ENCODE measurements at regions not wholly inside any gene's neighbourhood (a gene's known extent, or its start where the extent isn't known, plus 50 kb on each side); places are given as distances from the start of the nearest gene placed in this dataset.

GRCh38 chr7:113440173-113440572, 321.8 kb upstream of the SMIM30 start:
- H3K79me2 ChIP-seq (ENCODE audit: low read length) = no peaks in the 10 kb centered on the region
- H3K9ac ChIP-seq (ENCODE audit: low read length) = no peak overlapping the region
- TF ChIP-seq EZH2phosphoT487 (IDR thresholded peaks at IDR 0.05; ENCODE audit: low read length) (no peak), EZH2 (optimal IDR thresholded peaks at IDR 0.05; ENCODE audit: low read depth, low read length) (no peak)
- TF ChIP-seq, protein P1, sequence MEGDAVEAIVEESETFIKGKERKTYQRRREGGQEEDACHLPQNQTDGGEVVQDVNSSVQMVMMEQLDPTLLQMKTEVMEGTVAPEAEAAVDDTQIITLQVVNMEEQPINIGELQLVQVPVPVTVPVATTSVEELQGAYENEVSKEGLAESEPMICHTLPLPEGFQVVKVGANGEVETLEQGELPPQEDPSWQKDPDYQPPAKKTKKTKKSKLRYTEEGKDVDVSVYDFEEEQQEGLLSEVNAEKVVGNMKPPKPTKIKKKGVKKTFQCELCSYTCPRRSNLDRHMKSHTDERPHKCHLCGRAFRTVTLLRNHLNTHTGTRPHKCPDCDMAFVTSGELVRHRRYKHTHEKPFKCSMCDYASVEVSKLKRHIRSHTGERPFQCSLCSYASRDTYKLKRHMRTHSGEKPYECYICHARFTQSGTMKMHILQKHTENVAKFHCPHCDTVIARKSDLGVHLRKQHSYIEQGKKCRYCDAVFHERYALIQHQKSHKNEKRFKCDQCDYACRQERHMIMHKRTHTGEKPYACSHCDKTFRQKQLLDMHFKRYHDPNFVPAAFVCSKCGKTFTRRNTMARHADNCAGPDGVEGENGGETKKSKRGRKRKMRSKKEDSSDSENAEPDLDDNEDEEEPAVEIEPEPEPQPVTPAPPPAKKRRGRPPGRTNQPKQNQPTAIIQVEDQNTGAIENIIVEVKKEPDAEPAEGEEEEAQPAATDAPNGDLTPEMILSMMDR (IDR thresholded peaks at IDR 0.05; ENCODE audit: low read length) = no peak
- no peaks in the 10 kb centered on the region for H4K20me1 ChIP-seq (ENCODE audit: insufficient read depth, low read length)
- no peaks in the 10 kb centered on the region for H3K9me3 ChIP-seq (replicated peaks; ENCODE audit: insufficient read depth, low read length)
- H3K4me3 ChIP-seq (ENCODE audit: low read length) = no peak overlapping the region
- H3F3A ChIP-seq (ENCODE audit: insufficient read depth, low read length) = no peaks in the 10 kb centered on the region
- H3K4me2 ChIP-seq (ENCODE audit: low read depth, low read length) = no peak overlapping the region
- H2AFZ ChIP-seq (ENCODE audit: low read length) = no peak overlapping the region
- no peaks in the 10 kb centered on the region for H3K4me1 ChIP-seq (ENCODE audit: low read length)
- H3K36me3 ChIP-seq (replicated peaks; ENCODE audit: insufficient read depth, low read length) = no peaks in the 10 kb centered on the region
- DNase-seq = no peak
- H3K27ac ChIP-seq (ENCODE audit: low read length) = no peak overlapping the region
- no peaks in the 10 kb centered on the region for H3K27me3 ChIP-seq (replicated peaks; ENCODE audit: insufficient read depth, low read length)
- no peaks in the 10 kb centered on the region for H3K9me2 ChIP-seq (replicated peaks; ENCODE audit: insufficient read depth, low read length)

DNA sequence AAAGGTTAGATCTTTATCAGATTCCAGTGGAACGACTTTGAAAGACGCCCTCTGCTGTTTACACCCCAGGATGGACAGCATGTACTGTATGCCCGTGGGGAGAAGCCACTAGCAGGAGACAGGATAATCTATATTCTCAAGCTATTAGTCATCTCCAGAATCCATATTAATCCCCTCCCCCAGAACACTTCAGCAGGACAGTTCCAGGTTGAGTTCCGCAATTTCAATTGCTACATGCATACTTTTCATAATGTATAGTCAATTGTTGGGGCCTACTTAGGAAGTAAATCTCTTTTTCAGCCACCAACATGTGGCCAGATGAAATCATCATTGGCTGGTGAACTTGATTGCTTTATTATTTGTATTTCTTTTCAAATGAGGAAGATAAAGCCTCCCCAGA, 313.1 kb upstream of the SMIM30 start:
- H2AFZ ChIP-seq (ENCODE audit: low read length) = no peak overlapping the region
- DNase-seq = no peak
- H3K4me1 ChIP-seq (ENCODE audit: low read length) = no peaks in the 10 kb centered on the region
- no peaks in the 10 kb centered on the region for H4K20me1 ChIP-seq (ENCODE audit: insufficient read depth, low read length)
- no peaks in the 10 kb centered on the region for H3K9me3 ChIP-seq (replicated peaks; ENCODE audit: insufficient read depth, low read length)
- H3K4me3 ChIP-seq (ENCODE audit: low read length) = no peak overlapping the region
- no peaks in the 10 kb centered on the region for H3F3A ChIP-seq (ENCODE audit: insufficient read depth, low read length)
- no peaks in the 10 kb centered on the region for H3K36me3 ChIP-seq (replicated peaks; ENCODE audit: insufficient read depth, low read length)
- TF ChIP-seq EZH2phosphoT487 (IDR thresholded peaks at IDR 0.05; ENCODE audit: low read length) = no peak
- TF ChIP-seq, protein P1 (IDR thresholded peaks at IDR 0.05; ENCODE audit: low read length) = no peak
- no peak for TF ChIP-seq EZH2 (optimal IDR thresholded peaks at IDR 0.05; ENCODE audit: low read depth, low read length)
- H3K9me2 ChIP-seq (replicated peaks; ENCODE audit: insufficient read depth, low read length) = no peaks in the 10 kb centered on the region
- H3K27me3 ChIP-seq (replicated peaks; ENCODE audit: insufficient read depth, low read length) = no peaks in the 10 kb centered on the region
- H3K4me2 ChIP-seq (ENCODE audit: low read depth, low read length) = no peak overlapping the region
- H3K79me2 ChIP-seq (ENCODE audit: low read length) = no peaks in the 10 kb centered on the region
- H3K9ac ChIP-seq (ENCODE audit: low read length) = no peak overlapping the region
- no peak overlapping the region for H3K27ac ChIP-seq (ENCODE audit: low read length)

DNA sequence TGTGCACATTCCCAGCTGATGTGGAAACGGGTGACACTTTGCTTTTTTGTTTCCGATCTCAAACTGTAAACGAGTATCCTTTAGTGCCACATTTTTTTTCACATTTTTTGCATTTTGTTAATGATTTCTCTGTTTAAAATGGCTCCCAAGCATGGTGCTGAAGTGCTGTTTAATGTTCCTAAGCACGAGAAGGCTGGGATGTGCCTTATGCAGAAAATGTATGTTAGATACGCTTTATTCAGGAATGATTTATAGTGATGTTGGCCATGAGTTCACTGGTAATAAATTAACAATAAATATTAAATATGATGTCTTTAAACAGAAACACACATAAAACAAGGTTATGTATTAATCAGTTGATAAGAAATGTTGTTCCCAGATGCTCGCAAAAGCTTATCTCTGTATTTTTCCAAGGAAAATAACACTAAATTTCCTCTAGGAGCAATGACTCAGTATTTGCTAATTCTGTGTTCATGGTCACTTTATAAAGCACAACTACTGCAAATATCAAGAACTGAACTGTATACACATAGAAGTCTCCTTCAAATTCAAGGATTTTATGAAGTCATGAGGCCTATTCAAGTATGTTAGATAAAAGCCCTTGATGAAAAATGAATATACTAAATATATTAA, 305.9 kb upstream of the SMIM30 start:
- H3K36me3 ChIP-seq (replicated peaks; ENCODE audit: insufficient read depth, low read length) = no peaks in the 10 kb centered on the region
- TF ChIP-seq EZH2phosphoT487 (IDR thresholded peaks at IDR 0.05; ENCODE audit: low read length) = no peak
- H3K4me3 ChIP-seq (ENCODE audit: low read length) = no peak overlapping the region
- H3F3A ChIP-seq (ENCODE audit: insufficient read depth, low read length) = no peaks in the 10 kb centered on the region
- H3K9me3 ChIP-seq (replicated peaks; ENCODE audit: insufficient read depth, low read length) = no peaks in the 10 kb centered on the region
- no peak overlapping the region for H3K4me2 ChIP-seq (ENCODE audit: low read depth, low read length)
- no peak overlapping the region for H3K27ac ChIP-seq (ENCODE audit: low read length)
- no peak for DNase-seq
- no peaks in the 10 kb centered on the region for H3K27me3 ChIP-seq (replicated peaks; ENCODE audit: insufficient read depth, low read length)
- no peaks in the 10 kb centered on the region for H3K79me2 ChIP-seq (ENCODE audit: low read length)
- H2AFZ ChIP-seq (ENCODE audit: low read length) = no peak overlapping the region
- H3K9ac ChIP-seq (ENCODE audit: low read length) = no peak overlapping the region
- no peaks in the 10 kb centered on the region for H3K9me2 ChIP-seq (replicated peaks; ENCODE audit: insufficient read depth, low read length)
- H4K20me1 ChIP-seq (ENCODE audit: insufficient read depth, low read length) = no peaks in the 10 kb centered on the region
- no peaks in the 10 kb centered on the region for H3K4me1 ChIP-seq (ENCODE audit: low read length)

DNA sequence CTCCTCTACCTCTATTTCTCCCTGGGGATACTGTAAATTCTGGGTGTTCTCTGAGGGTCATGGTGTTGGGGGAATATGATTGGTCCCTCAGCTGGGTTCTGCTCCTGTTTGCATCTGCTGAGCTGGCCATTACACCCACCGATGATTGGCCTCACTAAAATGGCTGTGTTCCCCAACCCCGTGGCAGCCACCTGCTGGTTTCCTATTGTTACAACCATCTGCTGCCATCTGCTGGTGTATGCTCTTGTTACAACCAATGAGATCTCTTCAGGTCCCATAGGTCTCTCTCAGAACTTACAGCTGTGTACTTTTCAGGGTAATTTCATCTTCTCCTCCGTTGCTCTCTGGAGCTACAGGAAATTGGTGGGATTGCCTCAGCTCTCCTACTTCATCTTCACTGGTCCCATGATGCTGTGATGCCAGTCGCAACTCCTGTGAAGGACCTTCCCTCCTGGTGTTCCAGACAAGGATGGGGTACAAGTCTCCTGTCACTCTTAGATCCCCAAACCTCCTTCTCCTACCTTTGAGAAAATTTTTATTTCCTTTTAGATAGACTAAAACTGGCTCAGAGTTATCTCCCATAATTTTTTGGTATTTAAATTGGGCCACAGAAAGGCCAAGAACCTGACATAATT, 303.5 kb upstream of the SMIM30 start:
- Histone ChIP-seq H3K9me3 (replicated peaks; ENCODE audit: insufficient read depth, low read length) (no peaks in the 10 kb centered on the region), H3K4me2 (ENCODE audit: low read depth, low read length) (peak overlapping the region; percentile 28; the same call in 1 of the 2 replicates), H3F3A (ENCODE audit: insufficient read depth, low read length) (no peaks in the 10 kb centered on the region), H3K36me3 (replicated peaks; ENCODE audit: insufficient read depth, low read length) (no peaks in the 10 kb centered on the region), H2AFZ (ENCODE audit: low read length) (peak overlapping the region; percentile 77), H3K27me3 (replicated peaks; ENCODE audit: insufficient read depth, low read length) (no peaks in the 10 kb centered on the region), H4K20me1 (ENCODE audit: insufficient read depth, low read length) (no peaks in the 10 kb centered on the region), H3K9ac (ENCODE audit: low read length) (no peak overlapping the region), H3K27ac (ENCODE audit: low read length) (no peak overlapping the region), H3K9me2 (replicated peaks; ENCODE audit: insufficient read depth, low read length) (no peaks in the 10 kb centered on the region), H3K4me3 (ENCODE audit: low read length) (no peak overlapping the region), H3K4me1 (ENCODE audit: low read length) (no peaks in the 10 kb centered on the region), H3K79me2 (ENCODE audit: low read length) (no peaks in the 10 kb centered on the region)
- DNase-seq = peak; percentile 94
- TF ChIP-seq, protein P1 (IDR thresholded peaks at IDR 0.05; ENCODE audit: low read length) = peak; percentile 99
- TF ChIP-seq EZH2 (optimal IDR thresholded peaks at IDR 0.05; ENCODE audit: low read depth, low read length) = no peak
- no peak for TF ChIP-seq EZH2phosphoT487 (IDR thresholded peaks at IDR 0.05; ENCODE audit: low read length)
